HG03135 (cell line): ENCODE measurements at regions not wholly inside any gene's neighbourhood (a gene's known extent, or its start where the extent isn't known, plus 50 kb on each side); places are given as distances from the start of the nearest gene placed in this dataset.

Experiments
- ATAC-seq: cut with Tn5 transposase; IDR thresholded peaks from one replicate; pipeline ENCODE4 v1.9.1; 2021; ENCODE audit warnings: mild to moderate bottlenecking, moderate library complexity; ENCODE audit not compliant: unreplicated experiment

DNA sequence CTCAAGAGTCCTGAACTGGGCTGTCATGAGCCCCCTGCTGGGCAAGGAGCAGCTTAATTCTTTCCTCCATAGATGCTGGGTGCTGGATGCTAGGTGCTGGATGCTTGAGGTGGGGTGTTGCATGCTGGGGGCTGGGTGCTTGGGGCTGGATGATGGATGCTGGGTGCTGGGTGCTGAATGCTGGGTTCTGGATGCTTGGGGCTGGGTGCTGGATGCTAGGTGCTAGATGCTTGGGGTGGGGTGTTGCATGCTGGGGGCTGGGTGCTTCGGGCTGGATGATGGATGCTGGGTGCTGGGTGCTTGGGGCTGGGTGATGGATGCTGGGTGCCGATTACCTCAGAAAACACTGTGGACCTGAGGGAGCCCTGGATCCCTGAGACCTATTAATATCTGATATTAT lies 837.7 kb downstream of the GALR1 start:
- ATAC-seq = no peak

DNA sequence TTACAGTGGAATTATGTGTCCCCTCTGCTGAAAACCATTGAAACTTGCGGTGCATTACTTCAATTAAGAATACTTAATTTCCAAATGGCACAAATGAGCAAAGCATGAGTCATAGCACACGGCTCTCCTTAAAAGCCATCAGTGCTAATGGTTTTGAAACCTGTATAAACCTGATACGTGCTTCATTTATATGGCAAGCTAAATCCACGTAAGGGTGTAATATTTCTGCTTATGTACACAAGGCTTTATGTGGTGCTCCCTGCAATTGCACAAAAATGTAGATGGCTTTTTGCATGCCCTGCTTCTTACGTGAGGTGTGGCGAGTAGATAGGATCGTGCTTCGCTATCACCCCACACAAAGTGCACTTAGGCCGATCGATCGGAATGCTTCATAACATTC lies 840.9 kb downstream of the GALR1 start:
- ATAC-seq = no peak

DNA sequence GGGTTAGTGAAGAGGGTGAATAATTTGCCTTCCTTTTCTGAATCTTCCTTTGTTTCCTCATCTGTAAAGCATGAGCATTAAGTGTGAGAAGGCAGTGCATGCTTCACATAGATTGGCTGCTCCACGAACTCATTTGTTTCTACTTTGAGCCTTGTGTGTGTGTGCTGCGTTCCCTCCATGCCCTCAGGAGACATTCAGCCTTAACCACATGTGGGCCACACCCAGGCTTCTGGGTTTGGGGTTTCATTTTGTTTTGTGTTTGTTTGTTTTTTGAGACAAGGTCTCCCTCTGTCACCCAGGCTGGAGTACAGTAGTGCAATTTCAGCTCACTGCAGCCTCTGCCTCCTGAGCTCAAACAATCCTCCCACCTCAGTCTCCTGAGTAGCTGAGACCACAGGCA lies 843.3 kb downstream of the GALR1 start:
- no peak for ATAC-seq

DNA sequence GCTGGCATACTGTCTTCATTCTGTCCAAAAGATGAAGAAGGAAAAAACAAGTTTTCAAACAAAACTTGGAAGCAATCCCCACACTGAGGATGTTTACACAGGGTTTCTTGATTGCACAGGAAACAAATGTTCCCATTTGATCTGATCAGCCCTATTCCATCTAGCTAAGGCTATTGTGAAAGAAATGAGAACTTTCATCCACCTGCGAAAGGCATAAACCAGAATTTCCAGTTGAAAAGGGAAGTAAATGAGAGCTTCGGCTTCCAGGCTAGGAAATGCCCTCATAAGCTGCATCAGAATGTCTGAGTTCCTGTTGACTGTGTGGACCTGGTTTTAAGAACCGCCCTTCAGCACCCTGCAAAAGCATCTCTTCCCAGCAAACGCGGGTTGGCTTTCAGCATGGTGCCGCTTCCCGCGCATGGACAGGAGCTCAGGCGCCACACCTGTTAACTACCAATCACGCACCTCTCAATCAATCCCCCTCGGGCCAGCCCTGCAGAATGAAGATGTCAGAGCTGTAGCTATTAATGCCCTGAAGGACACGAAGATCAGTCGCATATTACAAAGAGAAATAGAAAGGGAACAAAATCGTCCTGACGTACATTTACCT lies 850.4 kb downstream of the GALR1 start:
- no peak for ATAC-seq

DNA sequence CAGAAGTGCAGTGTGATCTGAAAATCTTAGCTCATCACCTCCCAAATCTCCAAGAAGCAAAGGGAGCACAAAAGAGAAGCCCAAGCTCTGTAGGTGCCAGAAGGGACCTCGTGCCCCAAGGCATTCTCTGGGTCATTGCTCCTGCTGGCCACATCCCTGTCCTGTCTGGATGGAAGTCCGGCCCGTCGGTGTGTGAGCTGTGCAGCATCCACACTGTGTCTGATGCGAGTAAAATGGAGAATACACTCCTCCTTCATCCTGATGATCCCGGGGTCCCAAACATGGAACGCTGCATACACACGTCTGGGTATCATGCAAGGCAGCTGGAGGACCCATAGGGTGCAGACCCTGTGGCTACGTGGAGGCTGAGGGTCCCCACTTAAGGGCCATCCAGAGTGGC lies 851.4 kb downstream of the GALR1 start:
- ATAC-seq = no peak

DNA sequence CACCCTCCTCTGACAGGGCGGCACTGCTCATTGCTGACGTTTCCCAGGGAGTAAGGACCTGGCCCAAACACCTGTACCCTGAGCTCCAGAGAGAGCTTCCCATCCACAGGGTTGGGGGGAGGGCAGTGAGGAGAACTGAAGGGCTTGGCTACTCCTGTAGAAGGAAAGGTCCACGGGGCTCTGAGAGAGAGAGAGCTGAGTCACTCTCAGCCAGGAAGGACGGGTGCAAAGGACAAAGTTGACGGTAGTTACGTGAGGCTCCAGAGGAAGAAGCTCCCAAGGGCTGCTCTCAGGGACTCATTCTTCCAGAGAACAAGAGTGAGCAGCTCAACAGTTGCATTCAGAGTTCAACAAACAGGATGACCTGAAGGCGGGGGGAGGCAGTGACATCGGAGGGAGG lies 852.5 kb downstream of the GALR1 start:
- ATAC-seq = no peak

DNA sequence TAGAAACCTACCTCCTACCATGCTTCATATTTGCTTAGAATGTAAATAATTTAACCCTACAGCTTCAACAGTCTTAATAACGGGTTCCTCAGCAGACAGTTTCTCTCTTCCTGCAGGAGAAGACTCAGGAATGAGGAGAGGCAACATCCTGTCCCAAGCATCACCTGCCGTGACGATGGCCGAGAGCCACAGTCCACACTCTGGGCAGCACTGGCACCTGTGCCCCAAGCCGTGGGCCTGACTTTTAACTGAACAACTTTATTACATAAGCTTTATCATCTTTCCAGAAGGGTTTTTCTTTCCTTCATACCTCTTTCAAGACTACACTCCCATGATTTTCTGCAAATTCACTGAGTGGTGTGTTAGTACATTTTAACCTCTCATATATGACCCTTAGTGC lies 856.0 kb downstream of the GALR1 start:
- ATAC-seq = no peak

DNA sequence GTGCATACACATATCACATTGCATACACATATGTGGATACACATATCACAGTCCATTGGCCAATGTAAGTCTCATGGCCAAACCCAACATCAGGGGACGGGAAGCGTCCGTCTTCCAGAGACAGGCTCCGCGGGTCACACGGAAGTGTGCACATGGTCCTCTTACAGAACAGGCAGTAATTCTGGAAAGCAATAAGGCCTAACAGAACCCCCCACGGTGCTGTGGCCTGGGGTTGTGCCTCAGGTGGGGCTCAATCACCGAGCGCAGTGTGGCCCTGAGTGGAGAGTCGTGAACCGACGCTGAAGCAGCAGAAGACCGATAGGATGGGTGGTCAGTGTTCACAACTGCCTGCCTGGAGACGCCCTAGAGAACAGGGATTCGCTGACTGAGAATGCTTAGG lies 857.3 kb downstream of the GALR1 start:
- ATAC-seq = no peak

DNA sequence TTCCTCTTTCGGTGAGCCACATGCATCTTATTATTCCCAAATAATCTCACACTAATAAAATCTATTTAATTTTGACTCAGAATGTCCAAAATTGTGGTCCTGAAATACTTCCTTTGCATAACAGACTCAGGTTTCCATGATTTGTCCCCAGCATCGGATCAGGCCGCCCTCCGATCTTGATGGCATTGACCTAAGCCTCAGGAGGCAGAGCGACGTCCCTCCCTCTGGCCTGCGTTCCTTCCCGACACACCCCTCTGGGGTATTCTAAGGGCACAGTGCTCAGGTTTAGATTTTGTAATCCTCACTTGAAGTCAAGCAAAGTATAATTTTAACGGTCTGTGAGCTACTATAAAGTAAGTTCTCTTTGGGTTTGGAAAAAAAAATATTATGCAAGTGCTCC lies 857.7 kb downstream of the GALR1 start:
- no peak for ATAC-seq

DNA sequence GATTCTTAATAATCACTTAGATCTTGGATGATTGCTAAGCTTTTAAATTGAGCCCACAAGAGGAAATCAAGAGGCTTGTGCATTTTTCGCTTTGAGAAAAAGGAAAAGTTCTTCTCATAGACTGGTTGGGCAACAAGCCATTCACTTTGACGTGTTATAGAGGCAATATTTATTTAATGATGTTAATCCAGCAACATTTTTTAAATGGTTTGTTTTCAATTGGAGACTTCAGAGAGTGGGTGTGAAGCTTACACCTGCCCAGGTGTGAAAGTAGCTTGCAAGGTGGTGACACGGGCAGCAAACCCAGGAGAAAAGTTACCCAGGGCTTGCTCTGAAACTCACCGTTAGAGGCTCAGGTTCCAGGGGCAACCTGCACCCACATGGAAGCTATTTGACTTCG lies 858.9 kb downstream of the GALR1 start:
- ATAC-seq = no peak

DNA sequence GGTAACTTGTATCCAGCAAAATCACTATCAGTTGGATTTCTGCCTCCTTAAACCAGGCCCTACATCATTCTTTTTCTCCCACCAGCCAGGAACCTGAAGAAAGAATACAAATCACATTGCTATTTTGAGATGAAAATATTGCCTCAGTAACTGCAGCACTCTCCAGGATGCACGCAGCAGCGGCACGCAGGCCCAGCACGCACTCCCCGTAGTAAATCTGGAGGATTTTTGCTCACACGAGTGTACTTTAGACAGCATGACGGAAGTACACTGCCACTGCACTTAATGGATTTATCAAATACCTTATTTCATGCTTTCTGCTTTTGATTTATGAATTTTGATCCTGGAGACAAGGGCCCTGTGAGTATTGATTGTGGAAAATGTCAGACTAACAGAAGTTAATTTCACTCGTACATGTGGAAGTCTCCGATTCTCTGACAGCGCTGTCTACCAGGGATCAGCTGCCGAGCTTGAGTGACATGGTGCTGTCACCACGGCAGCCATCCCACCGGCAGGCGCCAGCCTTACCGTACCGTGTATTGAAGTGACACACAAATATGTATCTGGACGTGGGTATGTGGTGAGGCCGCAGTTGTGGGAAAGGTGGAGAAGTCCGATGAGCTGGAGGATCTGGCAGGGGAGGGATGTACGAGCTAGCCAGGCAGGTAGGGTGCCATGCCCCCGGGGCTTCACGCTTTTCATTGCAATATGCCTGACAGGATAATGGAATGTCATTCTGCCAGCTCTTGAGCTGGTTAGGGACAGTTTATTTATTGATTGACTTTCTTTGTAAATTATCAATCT lies 863.7 kb downstream of the GALR1 start:
- no peak for ATAC-seq

DNA sequence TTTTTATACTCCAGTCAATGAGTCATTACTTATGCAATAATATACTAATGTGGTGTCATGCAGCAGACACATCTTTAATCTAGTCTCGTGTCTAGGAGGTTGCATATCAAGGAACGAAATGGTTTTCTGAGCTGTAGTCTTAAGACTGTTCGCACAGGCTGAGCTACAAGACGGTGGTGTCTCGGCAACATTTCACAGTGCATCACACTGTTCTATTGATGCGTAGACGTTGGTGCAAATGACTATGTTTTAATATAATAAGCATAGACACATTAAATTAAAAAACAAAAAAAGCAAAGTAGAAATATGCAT lies 864.2 kb downstream of the GALR1 start:
- no peak for ATAC-seq

DNA sequence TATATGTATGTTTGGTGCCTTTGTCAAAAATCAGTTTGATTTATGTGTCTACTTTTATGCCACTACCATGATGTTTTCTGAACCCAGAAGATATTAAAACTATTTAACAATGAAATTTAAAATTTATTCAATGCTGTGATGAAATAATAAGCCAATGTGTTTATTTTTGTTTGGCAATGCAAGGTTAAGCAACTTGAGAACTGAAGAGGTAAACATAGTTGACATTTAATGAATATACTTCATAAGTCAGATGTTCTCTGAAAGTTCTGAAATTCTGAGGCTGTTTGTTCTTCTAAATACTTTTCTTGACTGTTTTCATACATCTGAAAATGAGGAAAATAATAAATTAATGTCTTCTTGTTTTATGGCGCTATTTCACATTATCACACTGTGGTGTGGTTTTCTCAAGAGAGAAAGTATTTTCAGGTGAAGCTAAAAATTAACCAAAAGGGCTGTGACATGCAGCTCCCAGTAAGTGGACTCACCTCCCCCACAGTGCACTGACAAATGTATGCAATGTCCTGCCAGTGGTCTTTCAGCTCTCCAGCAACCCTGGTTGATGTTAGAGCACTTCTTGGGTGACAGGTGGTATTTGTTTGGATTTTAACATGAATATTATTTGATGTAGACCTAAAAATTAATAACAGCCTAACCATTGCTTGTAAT lies 863.6 kb upstream of the SALL3 start:
- ATAC-seq = no peak

DNA sequence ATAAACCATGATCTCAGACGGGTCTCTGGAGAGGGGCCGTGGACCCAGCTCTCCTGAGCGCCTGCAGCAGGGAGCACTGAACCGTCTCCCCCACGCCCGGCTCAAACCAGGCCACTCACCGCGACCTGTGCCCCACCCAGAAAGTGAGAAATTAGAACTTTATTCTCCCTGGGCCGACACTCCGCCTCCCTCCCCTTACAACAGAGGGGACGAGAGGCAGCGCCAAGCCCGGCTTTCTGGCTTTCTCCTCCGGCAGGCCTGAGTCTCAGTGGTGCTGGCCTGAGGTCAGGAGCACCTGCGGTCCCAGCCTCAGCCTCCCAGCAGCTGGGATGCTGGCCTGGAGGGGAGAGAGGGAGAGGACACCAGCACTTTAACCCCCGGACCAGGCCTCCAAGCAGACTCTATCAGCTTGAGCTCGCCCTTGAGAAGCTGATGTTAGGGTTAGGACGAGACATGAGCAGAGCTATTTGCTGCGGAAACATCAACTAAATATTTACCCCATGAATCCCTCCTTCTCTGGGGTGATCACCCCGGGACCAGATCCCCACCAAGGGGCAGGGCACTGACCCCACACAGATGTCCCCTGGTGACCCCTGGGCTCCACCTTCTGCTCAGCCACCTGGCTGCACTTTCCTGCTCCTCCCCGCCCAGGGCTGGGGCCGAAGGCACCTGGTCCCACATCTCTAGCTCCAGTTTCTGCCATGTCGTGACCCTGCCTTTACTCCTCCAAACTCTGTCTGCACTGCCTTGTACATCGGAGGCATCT lies 856.3 kb upstream of the SALL3 start:
- no peak for ATAC-seq

DNA sequence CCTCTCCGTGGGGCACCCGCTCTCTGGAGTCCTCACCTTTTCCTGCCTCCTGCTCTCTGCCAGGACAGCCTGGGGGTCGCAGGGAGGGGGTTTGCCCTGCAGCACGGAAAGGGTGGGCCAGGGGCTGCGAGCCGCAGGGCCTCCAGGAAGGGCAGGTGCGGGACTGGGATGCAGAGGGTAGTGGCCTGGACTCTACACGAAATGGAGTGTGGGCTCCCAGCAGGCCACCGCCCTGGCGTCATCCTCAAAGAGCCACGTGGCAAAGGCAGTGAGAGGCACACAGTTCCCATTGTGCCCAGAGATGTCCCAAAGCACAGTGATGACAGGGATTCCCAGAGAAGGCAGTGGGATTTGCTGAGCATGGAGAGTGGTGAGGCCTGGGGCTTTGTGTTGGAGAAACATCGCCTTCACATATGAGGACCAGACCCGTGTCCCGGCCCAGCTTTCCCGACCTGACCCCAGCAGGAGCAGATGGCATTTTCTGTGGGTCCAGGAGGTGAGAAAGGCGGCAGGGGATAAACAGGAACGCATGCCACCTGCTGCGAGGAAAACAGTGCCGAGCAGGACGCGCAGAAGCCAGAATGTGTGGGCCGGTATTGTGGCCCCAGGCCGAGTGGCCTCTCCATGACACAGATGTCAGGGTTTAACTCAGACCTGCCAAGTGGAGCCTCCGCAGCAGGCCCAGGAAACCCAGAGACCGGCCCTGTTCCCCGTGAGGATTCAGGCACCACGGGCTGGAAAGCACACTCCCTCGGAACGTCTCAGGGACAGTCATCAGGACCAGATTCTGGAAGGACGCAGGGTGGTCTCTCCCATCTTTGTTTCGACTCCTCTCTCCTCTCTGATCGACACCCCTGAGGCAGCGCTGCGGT lies 855.5 kb upstream of the SALL3 start:
- ATAC-seq = no peak

DNA sequence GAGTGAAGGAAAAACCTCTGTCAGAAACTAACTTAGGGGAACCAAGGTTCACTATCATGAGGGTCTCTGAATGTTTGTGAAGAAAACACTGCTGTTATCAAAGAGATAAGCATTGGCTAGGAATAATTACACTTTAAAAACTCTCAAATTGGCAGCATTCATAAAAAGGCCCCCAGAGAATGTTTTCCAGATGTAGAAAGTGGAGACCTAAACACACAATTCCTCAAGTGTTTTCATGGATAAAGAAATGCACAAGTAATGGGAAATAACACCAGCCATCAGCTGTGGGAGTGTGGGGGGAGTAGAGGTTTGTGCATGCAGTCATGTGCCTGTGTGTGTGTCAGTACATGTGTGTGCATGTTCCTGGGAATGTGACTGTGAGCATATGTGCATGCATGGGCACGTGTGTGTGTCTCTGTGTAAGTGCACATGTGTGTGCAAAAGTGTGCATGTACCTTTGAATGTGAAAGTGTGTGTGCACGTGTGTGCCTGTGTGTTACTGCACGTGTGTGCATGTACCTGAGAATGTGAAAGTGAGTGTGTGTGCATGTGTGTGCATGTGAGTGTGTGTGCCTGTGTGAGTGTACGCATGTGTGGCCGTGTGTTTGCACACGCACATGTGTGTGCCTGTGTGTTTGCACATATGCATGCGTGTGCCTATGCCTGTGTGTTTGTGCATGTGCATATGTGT lies 854.3 kb upstream of the SALL3 start:
- no peak for ATAC-seq

DNA sequence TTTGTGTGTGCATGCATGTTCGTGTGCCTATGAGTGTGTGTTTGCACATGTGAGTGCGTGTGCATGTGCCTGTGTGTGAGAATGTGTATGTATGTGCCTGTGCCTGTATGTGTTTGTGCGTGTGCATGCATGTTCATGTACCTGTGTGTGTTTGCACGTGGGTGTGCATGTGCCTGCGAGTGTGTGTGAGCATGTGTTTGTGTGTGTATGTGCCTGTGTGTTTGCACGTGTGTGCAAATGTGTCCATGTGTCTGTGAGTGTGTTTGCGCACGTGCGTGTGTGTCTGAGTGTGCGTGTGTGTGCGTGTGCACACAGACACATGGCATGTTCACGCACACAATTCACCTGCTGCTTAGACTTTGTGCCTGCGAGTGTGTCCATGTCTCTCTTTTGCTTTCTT lies 853.5 kb upstream of the SALL3 start:
- no peak for ATAC-seq

DNA sequence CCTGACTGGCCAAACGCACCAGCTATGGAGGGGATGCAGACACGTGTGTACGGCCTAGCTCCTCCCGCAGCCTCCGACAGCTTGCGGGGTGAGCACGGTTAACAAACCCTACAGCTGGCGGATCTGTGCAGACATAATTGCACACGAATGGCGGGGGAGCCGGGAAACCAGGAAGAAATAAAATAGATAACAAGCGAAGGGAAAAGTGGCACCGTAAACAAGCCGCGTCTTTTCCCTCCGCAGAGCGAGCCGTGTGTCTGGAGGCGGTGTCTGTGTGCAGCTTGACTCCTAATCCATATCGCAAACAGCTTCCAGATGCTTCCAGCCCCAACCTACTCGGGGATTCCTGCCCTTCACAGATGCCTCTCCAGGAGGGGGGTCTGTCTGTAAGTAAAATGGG lies 853.1 kb upstream of the SALL3 start:
- ATAC-seq = no peak

DNA sequence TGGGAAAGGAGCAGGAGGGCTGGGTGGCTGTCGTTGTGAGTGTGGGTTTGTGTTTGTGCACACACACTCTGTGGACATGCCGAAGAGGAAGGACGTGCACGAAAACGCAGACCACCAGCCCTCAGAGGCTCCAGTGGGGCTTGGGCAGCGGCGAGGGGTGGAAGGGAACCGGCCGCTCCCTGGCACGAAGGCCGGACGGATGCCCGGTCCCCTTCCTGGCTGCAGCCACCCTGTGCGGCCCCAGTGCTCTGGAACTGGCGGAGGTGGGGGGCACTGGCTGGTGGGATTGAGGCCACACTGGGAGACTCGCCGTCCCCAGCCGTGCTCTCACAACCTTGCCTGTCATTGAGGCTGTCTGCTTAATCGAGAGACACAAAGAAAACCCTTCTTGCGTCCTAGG lies 852.6 kb upstream of the SALL3 start:
- ATAC-seq = no peak

DNA sequence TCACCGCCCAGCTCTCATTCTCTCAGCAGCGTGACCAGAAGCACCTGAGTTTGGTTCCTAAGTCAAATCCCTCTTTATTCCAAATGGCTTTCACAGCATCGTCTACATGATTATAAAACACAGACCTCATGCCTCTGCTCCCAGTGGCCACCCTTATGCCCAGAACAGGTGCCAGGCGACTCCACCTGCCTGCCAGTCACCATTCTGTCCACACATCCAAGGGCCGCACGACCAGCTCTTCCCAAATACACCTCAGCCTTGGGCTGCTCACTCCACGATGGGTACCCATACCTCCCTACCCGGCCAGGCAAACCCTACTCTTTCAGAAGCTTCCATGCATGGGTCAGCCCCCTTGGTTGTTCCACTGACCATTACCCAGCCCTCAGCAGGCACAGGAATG lies 851.6 kb upstream of the SALL3 start:
- ATAC-seq = no peak
